ENCODE measurements at regions not wholly inside any gene's neighbourhood (a gene's known extent, or its start where the extent isn't known, plus 50 kb on each side); places are given as distances from the start of the nearest gene placed in this dataset.

DNA sequence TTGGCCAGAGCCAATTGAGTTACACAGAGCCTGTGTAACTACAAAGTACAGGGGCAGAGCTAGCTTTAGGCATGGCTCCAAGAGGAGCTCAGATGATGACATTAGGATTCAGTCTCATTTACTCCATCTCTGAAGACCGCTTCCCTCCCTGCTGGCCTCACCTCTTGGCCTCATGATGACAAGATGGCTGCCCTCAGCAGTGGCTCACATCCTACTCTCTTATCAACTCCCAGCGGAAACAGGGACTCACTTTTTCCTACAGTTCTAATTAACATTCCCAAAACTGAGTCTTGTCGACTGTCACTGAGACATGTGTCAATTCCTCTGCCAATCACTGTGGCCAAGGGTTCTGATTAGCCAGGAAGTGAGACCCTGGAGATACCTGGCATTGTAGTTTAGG is 59.4 kb upstream of the ECE1 start:
- ChIA-PET CTCF (interaction anchor here (0.9 to 4.0 kb wide), 3 partner anchors 11 to 95 kb away, joined by 3 to 25 read pairs (median 5); no protein-coding TSS in a partner anchor), POLR2A (no interaction called here)

More for the DNA sequence above, 59.4 kb upstream of the ECE1 start:
- Mint-ChIP-seq H3K27me3 (ENCODE audit: low read depth) (peaks cover under 1% of the 10 kb centered on the region; the same call in 1 of the 2 replicates), H3K4me1 (no peaks in the 10 kb centered on the region), H3K36me3 (no peaks in the 10 kb centered on the region), H3K4me3 (no peak overlapping the region), H3K27ac (no peak overlapping the region), H3K9me3 (no peaks in the 10 kb centered on the region)
- ATAC-seq (no peak), DNase-seq (ENCODE audit: low spot score) (no peak)
- no peak for TF ChIP-seq RORB (CRISPR knock-in tag; IDR thresholded peaks at IDR 0.05)
- TF ChIP-seq, protein P1, sequence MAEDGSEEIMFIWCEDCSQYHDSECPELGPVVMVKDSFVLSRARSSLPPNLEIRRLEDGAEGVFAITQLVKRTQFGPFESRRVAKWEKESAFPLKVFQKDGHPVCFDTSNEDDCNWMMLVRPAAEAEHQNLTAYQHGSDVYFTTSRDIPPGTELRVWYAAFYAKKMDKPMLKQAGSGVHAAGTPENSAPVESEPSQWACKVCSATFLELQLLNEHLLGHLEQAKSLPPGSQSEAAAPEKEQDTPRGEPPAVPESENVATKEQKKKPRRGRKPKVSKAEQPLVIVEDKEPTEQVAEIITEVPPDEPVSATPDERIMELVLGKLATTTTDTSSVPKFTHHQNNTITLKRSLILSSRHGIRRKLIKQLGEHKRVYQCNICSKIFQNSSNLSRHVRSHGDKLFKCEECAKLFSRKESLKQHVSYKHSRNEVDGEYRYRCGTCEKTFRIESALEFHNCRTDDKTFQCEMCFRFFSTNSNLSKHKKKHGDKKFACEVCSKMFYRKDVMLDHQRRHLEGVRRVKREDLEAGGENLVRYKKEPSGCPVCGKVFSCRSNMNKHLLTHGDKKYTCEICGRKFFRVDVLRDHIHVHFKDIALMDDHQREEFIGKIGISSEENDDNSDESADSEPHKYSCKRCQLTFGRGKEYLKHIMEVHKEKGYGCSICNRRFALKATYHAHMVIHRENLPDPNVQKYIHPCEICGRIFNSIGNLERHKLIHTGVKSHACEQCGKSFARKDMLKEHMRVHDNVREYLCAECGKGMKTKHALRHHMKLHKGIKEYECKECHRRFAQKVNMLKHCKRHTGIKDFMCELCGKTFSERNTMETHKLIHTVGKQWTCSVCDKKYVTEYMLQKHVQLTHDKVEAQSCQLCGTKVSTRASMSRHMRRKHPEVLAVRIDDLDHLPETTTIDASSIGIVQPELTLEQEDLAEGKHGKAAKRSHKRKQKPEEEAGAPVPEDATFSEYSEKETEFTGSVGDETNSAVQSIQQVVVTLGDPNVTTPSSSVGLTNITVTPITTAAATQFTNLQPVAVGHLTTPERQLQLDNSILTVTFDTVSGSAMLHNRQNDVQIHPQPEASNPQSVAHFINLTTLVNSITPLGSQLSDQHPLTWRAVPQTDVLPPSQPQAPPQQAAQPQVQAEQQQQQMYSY (CRISPR knock-in tag; IDR thresholded peaks at IDR 0.05), result no peak
- no peak for TF ChIP-seq NR2C2 (CRISPR knock-in tag; IDR thresholded peaks at IDR 0.05)
- TF ChIP-seq, protein P2, sequence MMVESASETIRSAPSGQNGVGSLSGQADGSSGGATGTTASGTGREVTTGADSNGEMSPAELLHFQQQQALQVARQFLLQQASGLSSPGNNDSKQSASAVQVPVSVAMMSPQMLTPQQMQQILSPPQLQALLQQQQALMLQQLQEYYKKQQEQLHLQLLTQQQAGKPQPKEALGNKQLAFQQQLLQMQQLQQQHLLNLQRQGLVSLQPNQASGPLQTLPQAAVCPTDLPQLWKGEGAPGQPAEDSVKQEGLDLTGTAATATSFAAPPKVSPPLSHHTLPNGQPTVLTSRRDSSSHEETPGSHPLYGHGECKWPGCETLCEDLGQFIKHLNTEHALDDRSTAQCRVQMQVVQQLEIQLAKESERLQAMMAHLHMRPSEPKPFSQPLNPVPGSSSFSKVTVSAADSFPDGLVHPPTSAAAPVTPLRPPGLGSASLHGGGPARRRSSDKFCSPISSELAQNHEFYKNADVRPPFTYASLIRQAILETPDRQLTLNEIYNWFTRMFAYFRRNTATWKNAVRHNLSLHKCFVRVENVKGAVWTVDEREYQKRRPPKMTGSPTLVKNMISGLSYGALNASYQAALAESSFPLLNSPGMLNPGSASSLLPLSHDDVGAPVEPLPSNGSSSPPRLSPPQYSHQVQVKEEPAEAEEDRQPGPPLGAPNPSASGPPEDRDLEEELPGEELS (CRISPR knock-in tag; IDR thresholded peaks at IDR 0.05), result no peak
- TF ChIP-seq, protein P3, sequence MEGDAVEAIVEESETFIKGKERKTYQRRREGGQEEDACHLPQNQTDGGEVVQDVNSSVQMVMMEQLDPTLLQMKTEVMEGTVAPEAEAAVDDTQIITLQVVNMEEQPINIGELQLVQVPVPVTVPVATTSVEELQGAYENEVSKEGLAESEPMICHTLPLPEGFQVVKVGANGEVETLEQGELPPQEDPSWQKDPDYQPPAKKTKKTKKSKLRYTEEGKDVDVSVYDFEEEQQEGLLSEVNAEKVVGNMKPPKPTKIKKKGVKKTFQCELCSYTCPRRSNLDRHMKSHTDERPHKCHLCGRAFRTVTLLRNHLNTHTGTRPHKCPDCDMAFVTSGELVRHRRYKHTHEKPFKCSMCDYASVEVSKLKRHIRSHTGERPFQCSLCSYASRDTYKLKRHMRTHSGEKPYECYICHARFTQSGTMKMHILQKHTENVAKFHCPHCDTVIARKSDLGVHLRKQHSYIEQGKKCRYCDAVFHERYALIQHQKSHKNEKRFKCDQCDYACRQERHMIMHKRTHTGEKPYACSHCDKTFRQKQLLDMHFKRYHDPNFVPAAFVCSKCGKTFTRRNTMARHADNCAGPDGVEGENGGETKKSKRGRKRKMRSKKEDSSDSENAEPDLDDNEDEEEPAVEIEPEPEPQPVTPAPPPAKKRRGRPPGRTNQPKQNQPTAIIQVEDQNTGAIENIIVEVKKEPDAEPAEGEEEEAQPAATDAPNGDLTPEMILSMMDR (IDR thresholded peaks at IDR 0.05), result no peak
- no peak for TF ChIP-seq ZNF232 (CRISPR knock-in tag; IDR thresholded peaks at IDR 0.05)
- no peak for TF ChIP-seq ZBTB21 (CRISPR knock-in tag; IDR thresholded peaks at IDR 0.05; ENCODE audit: borderline replicate concordance)
- TF ChIP-seq, protein P4, sequence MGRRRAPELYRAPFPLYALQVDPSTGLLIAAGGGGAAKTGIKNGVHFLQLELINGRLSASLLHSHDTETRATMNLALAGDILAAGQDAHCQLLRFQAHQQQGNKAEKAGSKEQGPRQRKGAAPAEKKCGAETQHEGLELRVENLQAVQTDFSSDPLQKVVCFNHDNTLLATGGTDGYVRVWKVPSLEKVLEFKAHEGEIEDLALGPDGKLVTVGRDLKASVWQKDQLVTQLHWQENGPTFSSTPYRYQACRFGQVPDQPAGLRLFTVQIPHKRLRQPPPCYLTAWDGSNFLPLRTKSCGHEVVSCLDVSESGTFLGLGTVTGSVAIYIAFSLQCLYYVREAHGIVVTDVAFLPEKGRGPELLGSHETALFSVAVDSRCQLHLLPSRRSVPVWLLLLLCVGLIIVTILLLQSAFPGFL (CRISPR knock-in tag; IDR thresholded peaks at IDR 0.05; ENCODE audit: borderline replicate concordance), result no peak
- TF ChIP-seq SOX15 (CRISPR knock-in tag; IDR thresholded peaks at IDR 0.05), result no peak
- TF ChIP-seq, protein P5, sequence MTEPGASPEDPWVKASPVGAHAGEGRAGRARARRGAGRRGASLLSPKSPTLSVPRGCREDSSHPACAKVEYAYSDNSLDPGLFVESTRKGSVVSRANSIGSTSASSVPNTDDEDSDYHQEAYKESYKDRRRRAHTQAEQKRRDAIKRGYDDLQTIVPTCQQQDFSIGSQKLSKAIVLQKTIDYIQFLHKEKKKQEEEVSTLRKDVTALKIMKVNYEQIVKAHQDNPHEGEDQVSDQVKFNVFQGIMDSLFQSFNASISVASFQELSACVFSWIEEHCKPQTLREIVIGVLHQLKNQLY (CRISPR knock-in tag; IDR thresholded peaks at IDR 0.05), result no peak
- TF ChIP-seq, protein P6, sequence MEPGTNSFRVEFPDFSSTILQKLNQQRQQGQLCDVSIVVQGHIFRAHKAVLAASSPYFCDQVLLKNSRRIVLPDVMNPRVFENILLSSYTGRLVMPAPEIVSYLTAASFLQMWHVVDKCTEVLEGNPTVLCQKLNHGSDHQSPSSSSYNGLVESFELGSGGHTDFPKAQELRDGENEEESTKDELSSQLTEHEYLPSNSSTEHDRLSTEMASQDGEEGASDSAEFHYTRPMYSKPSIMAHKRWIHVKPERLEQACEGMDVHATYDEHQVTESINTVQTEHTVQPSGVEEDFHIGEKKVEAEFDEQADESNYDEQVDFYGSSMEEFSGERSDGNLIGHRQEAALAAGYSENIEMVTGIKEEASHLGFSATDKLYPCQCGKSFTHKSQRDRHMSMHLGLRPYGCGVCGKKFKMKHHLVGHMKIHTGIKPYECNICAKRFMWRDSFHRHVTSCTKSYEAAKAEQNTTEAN (CRISPR knock-in tag; IDR thresholded peaks at IDR 0.05), result no peak
- TF ChIP-seq JAZF1 (CRISPR knock-in tag; IDR thresholded peaks at IDR 0.05), result no peak

Data from WTC11 (cell line).